SK-N-SH (cell line): ENCODE measurements at regions not wholly inside any gene's neighbourhood (a gene's known extent, or its start where the extent isn't known, plus 50 kb on each side); places are given as distances from the start of the nearest gene placed in this dataset.
A peak's percentile ranks its signal among the peaks of the same experiment; 100 is the strongest.
"Not testable (repeated sequence)": the region's sequence is repeated elsewhere in the genome, so short reads cannot be mapped to it uniquely, and the experiment has no call there.

Source experiments
- CTCF ChIA-PET: fragments of 300-600, 350-600 bp; formaldehyde crosslinking; extraction: SDS; loops from one replicate; lab custom pipeline; 2021; lab: Yijun Ruan, JAX
- POLR2A ChIA-PET: fragments of 350-600 bp; sonication (Branson Sonifier 250); formaldehyde crosslinking; extraction: SDS; loops from one replicate; lab custom pipeline; 2020; ENCODE audit warnings: antibody characterized with exemption, inconsistent platforms; lab: Yijun Ruan, JAX
- DNase-seq: peaks from one replicate; pipeline ENCODE4 v3.0.0; 2012
- H2AFZ ChIP-seq: fragments of 200-600 bp; sonication (generic); 2 replicates; pipeline ENCODE4 v1.8.1; 2016; ENCODE audit warnings: antibody characterized with exemption, mild to moderate bottlenecking, low read depth
- H3F3A ChIP-seq: fragments of 200-600 bp; sonication (generic); replicated peaks from 2 replicates; pipeline ENCODE3; 2016; ENCODE audit warnings: antibody characterized with exemption, mild to moderate bottlenecking; ENCODE audit not compliant: insufficient read depth
- H3K27ac ChIP-seq, 2 experiments: fragments of 200-500 bp in 1 of 2; fragments of 200-600 bp in 1 of 2; sonication (Bioruptor generic) in 1 of 2; sonication (generic), shearing (Covaris generic) in 1 of 2; 2 replicates each; pipeline versions ENCODE4 v1.5.1 to v1.6.1; 2014 to 2016; ENCODE audit warnings: low read depth in 2 of 2, inconsistent platforms in 1 of 2, low read length in 1 of 2, mild to moderate bottlenecking in 1 of 2, mixed read lengths in 1 of 2
- H3K27me3 ChIP-seq: fragments of 200-600 bp; sonication (generic), shearing (Covaris generic); 2 replicates; pipeline ENCODE4 v1.6.1; 2016; ENCODE audit warnings: mixed run types; ENCODE audit not compliant: insufficient read depth
- H3K36me3 ChIP-seq, 2 experiments: fragments of 200-500 bp in 1 of 2; fragments of 200-600 bp in 1 of 2; sonication (Bioruptor generic) in 1 of 2; sonication (generic) in 1 of 2; replicated peaks in 1 of 2; 2 replicates each; pipeline versions ENCODE3 to v1.5.1; 2014 to 2016; ENCODE audit warnings: low read length in 1 of 2, mild to moderate bottlenecking in 1 of 2; ENCODE audit not compliant: insufficient read depth in 2 of 2, control insufficient read depth in 1 of 2
- H3K4me1 ChIP-seq, 2 experiments: fragments of 200-500 bp in 1 of 2; fragments of 200-600 bp in 1 of 2; sonication (Bioruptor generic) in 1 of 2; sonication (generic), shearing (Covaris generic) in 1 of 2; 2 replicates each; pipeline versions ENCODE4 v1.5.1 to v1.6.1; 2014 to 2016; ENCODE audit warnings: low read depth in 1 of 2, low read length in 1 of 2, mixed run types in 1 of 2; ENCODE audit not compliant: insufficient read depth in 2 of 2, control insufficient read depth in 1 of 2
- H3K4me2 ChIP-seq: fragments of 200-600 bp; sonication (generic), shearing (Covaris generic); 2 replicates; pipeline ENCODE4 v1.6.1; 2017; ENCODE audit warnings: mixed run types
- H3K4me3 ChIP-seq, 2 experiments: fragments of 200-500 bp in 1 of 2; fragments of 200-600 bp in 1 of 2; sonication (Bioruptor generic) in 1 of 2; sonication (generic), shearing (Covaris generic) in 1 of 2; 2 replicates each; pipeline versions ENCODE4 v1.5.1 to v1.8.1; 2014 to 2016; ENCODE audit warnings: low read depth in 2 of 2, inconsistent platforms in 1 of 2, low read length in 1 of 2, mild to moderate bottlenecking in 1 of 2, mixed read lengths in 1 of 2, moderate library complexity in 1 of 2
- H3K79me2 ChIP-seq: fragments of 200-600 bp; sonication (generic); 2 replicates; pipeline ENCODE4 v1.8.1; 2017; ENCODE audit warnings: mild to moderate bottlenecking; ENCODE audit not compliant: insufficient read depth
- H3K9ac ChIP-seq: fragments of 200-600 bp; sonication (generic); 2 replicates; pipeline ENCODE4 v1.6.1; 2017; ENCODE audit warnings: mixed run types
- H3K9me2 ChIP-seq: fragments of 200-600 bp; sonication (generic); 2 replicates; pipeline ENCODE4 v1.6.1; 2017; ENCODE audit warnings: mixed run types
- H3K9me3 ChIP-seq: fragments of 200-600 bp; sonication (generic); 2 replicates; pipeline ENCODE4 v1.6.1; 2017; ENCODE audit warnings: mixed run types, mild to moderate bottlenecking, moderate library complexity
- H4K20me1 ChIP-seq: fragments of 200-600 bp; sonication (generic); 2 replicates; pipeline ENCODE4 v1.6.1; 2017; ENCODE audit warnings: mild to moderate bottlenecking, mixed run types; ENCODE audit not compliant: insufficient read depth
- CTCF ChIP-seq: fragments of 200-600 bp; sonication (generic); IDR thresholded peaks from 2 replicates; pipeline ENCODE4 v1.6.1; 2017; ENCODE audit warnings: antibody characterized with exemption, mild to moderate bottlenecking, moderate library complexity
- WGBS: methylation state at CpG from one replicate; pipeline ENCODE4 v1.1.6; 2017; ENCODE audit warnings: low lambda C conversion rate; 5-methylcytosine and 5-hydroxymethylcytosine counted together

- H3K9ac ChIP-seq, H3K4me1 ChIP-seq, DNase-seq, H4K20me1 ChIP-seq, CTCF ChIA-PET, H3K4me2 ChIP-seq, H3K9me2 ChIP-seq, H3K36me3 ChIP-seq, H3K4me3 ChIP-seq, POLR2A ChIA-PET, H3K27ac ChIP-seq, H3F3A ChIP-seq, H3K79me2 ChIP-seq, H2AFZ ChIP-seq, H3K27me3 ChIP-seq, H3K9me3 ChIP-seq: not testable (repeated sequence)
- 51% methylated on average over 2 of the region's 2 CpGs for WGBS
Measured at GRCh38 chr9:42306625-42307024, 123.2 kb downstream of the SPATA31A6 start.

GRCh38 chr9:42307449-42307848 lies 124.0 kb downstream of the SPATA31A6 start:
- H4K20me1 ChIP-seq, H3K79me2 ChIP-seq, H3K4me3 ChIP-seq, H3K9me2 ChIP-seq, POLR2A ChIA-PET, H3K4me1 ChIP-seq, H3K9me3 ChIP-seq, H3K4me2 ChIP-seq, H3K9ac ChIP-seq, H3K36me3 ChIP-seq, H3K27me3 ChIP-seq, DNase-seq, H3F3A ChIP-seq, H2AFZ ChIP-seq, H3K27ac ChIP-seq, CTCF ChIA-PET: not testable (repeated sequence)
- WGBS = 11% methylated on average over 2 of the region's 2 CpGs

- not testable (repeated sequence) for H2AFZ ChIP-seq
Measured at GRCh38 chr9:42310972-42311371, 127.5 kb downstream of the SPATA31A6 start.

GRCh38 chr9:42316026-42316425 lies 132.6 kb downstream of the SPATA31A6 start:
- H2AFZ ChIP-seq, H3F3A ChIP-seq, H3K9me2 ChIP-seq, H3K9me3 ChIP-seq, POLR2A ChIA-PET, CTCF ChIA-PET, H3K27ac ChIP-seq, DNase-seq, H3K4me3 ChIP-seq, H3K79me2 ChIP-seq, H3K4me2 ChIP-seq, H3K27me3 ChIP-seq, H3K36me3 ChIP-seq, H3K4me1 ChIP-seq, H4K20me1 ChIP-seq, H3K9ac ChIP-seq: not testable (repeated sequence)
- TF ChIP-seq CTCF = peak; percentile 40; the same call in 1 of the 2 replicates
- WGBS = 59% methylated on average over 5 of the region's 5 CpGs

More at GRCh38 chr9:42310972-42311371, 127.5 kb downstream of the SPATA31A6 start:
- POLR2A ChIA-PET, H3K9me3 ChIP-seq, H3K27me3 ChIP-seq, CTCF ChIA-PET, H3F3A ChIP-seq, H3K36me3 ChIP-seq, H3K9me2 ChIP-seq, H3K9ac ChIP-seq, H3K4me2 ChIP-seq, H3K79me2 ChIP-seq, DNase-seq, H3K27ac ChIP-seq, H4K20me1 ChIP-seq, H3K4me3 ChIP-seq, H3K4me1 ChIP-seq: not testable (repeated sequence)
- 2% methylated on average over 2 of the region's 2 CpGs for WGBS

GRCh38 chr9:42317677-42318076 lies 134.2 kb downstream of the SPATA31A6 start:
- DNase-seq, H3K4me2 ChIP-seq, H3K4me1 ChIP-seq, H4K20me1 ChIP-seq, H3K36me3 ChIP-seq, H3K9me2 ChIP-seq, H3K27me3 ChIP-seq, H3K4me3 ChIP-seq, H3F3A ChIP-seq, H3K79me2 ChIP-seq, CTCF ChIA-PET, H3K9me3 ChIP-seq, H3K9ac ChIP-seq, H3K27ac ChIP-seq, POLR2A ChIA-PET, H2AFZ ChIP-seq: not testable (repeated sequence)
- WGBS = 3% methylated on average over 3 of the region's 3 CpGs

- H3K27ac ChIP-seq, DNase-seq, POLR2A ChIA-PET, H3K4me1 ChIP-seq, H3K4me3 ChIP-seq, H3K9me2 ChIP-seq, H3K36me3 ChIP-seq, H3K9me3 ChIP-seq, CTCF ChIA-PET, H3K9ac ChIP-seq, H2AFZ ChIP-seq, H3F3A ChIP-seq, H3K27me3 ChIP-seq, H4K20me1 ChIP-seq, H3K4me2 ChIP-seq, H3K79me2 ChIP-seq: not testable (repeated sequence)
- 18% methylated on average over 7 of the region's 7 CpGs for WGBS
Measured at GRCh38 chr9:42323084-42323809, 139.8 kb downstream of the SPATA31A6 start.
